ENCODE measurements at regions not wholly inside any gene's neighbourhood (a gene's known extent, or its start where the extent isn't known, plus 50 kb on each side); places are given as distances from the start of the nearest gene placed in this dataset.
"Not testable (repeated sequence)": the region's sequence is repeated elsewhere in the genome, so short reads cannot be mapped to it uniquely, and the experiment has no call there.

DNA sequence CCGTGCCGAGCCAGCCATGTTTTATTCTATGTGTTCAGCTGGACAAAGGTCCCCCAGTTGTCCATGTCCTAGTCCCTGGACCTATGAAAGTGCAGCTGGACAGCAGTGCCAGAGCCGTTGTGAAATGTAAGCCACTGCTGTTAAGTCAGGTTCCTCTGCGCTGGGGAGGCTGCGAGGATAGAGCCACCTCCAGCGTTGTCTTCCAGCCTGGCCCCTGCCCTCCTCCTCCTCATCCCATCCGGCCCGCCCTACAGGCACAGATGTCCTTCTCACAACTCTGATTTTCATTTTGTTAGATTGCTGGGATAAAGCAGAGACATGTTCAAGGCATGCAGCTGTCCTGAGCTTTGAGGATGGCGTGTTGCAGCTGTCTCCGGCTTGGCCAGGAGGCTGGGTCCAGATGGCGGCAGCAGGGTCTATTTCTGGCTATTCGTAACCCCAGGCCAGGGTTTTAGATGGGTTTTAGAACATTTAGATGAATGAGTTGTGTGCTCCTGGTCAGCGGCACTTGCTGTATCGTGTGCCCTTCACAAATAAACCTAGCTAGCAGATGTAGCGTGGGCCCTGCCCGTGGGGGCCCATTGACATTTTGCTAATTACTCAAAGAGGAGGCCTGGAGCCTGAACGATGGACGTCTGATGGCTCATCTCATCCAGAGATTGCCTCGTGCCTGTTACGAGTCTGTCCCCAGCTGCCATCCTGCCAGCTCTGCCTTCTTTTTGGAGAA is 185.7 kb downstream of the LAT start:
- in situ Hi-C loops (cut with MboI; ENCODE audit: low pct_unique_long_range_greater_than_20kb, low sequenced_read_pairs); DNase-seq: not testable (repeated sequence)

DNA sequence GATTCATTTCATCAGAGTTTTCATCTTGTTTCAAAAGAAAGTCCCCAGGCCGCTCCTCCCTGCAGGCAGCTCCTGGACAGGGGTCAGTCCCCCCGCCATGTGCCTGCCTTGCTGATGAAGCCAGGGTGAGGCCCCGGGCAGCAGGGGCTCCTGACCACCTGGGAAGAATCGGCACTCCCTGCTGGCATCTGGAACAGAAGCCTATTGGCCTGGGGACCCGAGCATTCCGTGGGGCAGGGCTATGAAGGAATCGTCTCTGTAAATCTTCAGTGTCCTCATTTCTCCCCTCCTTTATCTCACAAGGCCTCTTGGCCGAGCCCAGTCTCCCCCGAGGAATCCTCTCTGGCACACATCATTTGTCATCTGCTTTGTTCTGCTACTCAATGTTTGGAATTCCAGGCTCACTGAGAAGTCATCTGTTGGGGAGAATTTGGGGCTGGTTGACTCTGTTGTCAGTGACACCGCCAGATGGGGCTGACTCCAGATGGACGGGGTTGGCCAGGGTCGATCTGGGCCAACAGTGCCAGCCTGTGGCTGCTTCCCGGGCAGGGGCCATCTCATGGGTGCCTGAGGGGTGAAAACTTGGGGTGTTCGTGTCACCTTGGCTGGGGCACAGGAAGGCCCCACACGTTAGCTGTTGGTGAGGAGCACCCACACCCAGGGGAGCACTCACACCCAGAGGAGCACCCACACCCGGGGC is 184.6 kb downstream of the LAT start:
- in situ Hi-C loops (cut with MboI; ENCODE audit: low pct_unique_long_range_greater_than_20kb, low sequenced_read_pairs); DNase-seq: not testable (repeated sequence)

DNA sequence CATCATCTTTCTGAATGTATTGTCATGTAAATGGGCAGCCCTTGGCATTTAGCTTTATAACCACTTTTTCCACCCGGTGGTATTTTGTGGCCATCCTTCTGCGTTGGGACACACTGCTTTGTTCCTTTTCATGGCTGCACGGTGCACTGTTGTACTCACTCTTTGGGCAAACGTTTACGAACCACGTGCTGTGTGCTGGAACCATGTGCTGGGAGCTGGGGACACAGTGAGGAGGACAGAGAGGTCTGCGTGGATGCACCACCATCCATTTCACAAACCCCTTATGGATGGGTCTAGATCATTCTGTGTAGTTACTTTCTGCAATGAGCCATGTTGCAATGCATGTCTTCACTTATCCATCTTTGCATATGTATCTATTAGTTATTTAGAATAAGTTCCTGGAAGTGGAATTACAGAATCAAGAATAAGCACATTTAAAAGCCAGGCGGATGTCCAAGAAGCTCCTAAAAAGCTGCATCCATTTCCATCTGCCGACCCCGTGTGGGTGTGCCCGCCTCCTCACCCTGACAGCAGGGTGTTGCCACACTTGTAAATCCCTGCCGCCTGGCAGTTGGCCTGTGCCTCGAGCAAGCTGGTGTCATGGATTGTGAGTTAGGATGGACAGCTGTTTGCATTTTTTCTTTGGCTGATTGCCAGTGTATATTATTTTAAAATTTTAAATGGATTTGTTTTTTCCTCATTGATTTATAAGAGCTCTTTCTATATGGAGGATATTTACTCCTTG is 183.8 kb downstream of the LAT start:
- DNase-seq; in situ Hi-C loops (cut with MboI; ENCODE audit: low pct_unique_long_range_greater_than_20kb, low sequenced_read_pairs): not testable (repeated sequence)

GRCh38 chr16:29164442-29165089 is 179.7 kb downstream of the LAT start:
- in situ Hi-C loops (cut with MboI; ENCODE audit: low pct_unique_long_range_greater_than_20kb, low sequenced_read_pairs); DNase-seq: not testable (repeated sequence)

- in situ Hi-C loops (cut with MboI; ENCODE audit: low pct_unique_long_range_greater_than_20kb, low sequenced_read_pairs); DNase-seq: not testable (repeated sequence)
Measured at GRCh38 chr16:29160171-29160570, 175.3 kb downstream of the LAT start.

DNA sequence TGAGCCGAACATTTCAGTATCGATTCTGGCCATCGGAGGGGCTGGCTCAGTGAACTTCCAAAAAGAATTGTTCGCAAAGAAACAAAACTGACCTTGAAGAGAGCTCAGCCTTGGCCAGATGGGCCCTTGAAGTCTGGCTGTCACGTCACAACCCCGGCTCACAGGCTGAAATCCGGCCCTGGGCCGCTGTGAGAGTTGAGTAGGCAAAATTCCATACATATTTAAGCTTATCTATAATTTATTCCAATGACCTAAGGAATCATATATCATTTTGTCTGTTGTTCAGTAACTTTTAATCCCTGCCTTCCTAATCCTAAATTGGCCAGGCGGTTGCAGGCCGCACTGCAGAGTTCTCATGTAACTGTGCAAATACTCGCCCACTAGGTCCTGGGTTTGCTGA is 174.8 kb downstream of the LAT start:
- DNase-seq; in situ Hi-C loops (cut with MboI; ENCODE audit: low pct_unique_long_range_greater_than_20kb, low sequenced_read_pairs): not testable (repeated sequence)

DNA sequence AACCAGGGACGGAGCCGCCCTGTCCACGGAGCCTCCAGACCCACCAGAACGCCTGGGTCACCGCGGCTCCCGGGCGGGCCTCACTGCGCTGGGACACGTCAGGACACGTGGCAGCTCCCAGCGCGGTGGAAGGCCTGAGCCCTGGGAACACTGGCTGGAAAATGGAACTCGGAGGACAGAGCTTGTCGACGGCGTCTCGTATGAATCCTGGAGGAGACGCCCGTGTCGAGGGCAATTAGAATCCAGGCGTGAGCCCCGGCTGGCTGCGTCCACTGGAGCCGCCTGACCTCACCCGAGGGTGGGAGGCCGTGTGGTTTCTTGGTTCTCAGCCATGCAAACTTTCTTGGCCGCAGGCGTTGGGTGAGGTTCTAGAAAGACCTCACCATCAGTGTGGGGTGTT is 173.9 kb downstream of the LAT start:
- no peak for DNase-seq
- in situ Hi-C loops (cut with MboI; ENCODE audit: low pct_unique_long_range_greater_than_20kb, low sequenced_read_pairs), result no loop called here

GRCh38 chr16:29158031-29158784 is 173.4 kb downstream of the LAT start:
- in situ Hi-C loops (cut with MboI; ENCODE audit: low pct_unique_long_range_greater_than_20kb, low sequenced_read_pairs); DNase-seq: not testable (repeated sequence)

GRCh38 chr16:29157051-29157923 is 172.4 kb downstream of the LAT start:
- in situ Hi-C loops (cut with MboI; ENCODE audit: low pct_unique_long_range_greater_than_20kb, low sequenced_read_pairs), result not testable (repeated sequence)
- DNase-seq, result peak; percentile 67

GRCh38 chr16:29156511-29156910 is 171.7 kb downstream of the LAT start:
- in situ Hi-C loops (cut with MboI; ENCODE audit: low pct_unique_long_range_greater_than_20kb, low sequenced_read_pairs), result no loop called here
- peak; percentile 22 for DNase-seq

DNA sequence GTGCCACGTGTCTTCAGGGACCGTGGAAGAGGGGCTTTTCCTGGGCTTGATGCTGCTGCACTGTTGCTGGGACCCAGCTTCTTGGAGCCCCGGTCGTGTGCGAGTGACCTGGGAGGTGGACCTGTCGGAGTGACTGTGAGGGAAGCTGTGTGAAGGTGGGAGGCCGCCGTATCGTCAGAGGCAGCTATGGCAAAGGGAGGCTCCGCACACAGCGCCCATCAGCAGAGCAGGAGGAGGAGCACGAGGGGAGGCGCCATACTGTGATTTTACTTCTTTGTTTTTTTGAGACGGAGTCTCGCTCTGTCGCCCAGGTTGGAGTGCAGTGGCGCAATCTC is 171.0 kb downstream of the LAT start:
- DNase-seq; in situ Hi-C loops (cut with MboI; ENCODE audit: low pct_unique_long_range_greater_than_20kb, low sequenced_read_pairs): not testable (repeated sequence)

GRCh38 chr16:29155131-29155865 is 170.4 kb downstream of the LAT start:
- DNase-seq; in situ Hi-C loops (cut with MboI; ENCODE audit: low pct_unique_long_range_greater_than_20kb, low sequenced_read_pairs): not testable (repeated sequence)

- no peak for DNase-seq
- in situ Hi-C loops (cut with MboI; ENCODE audit: low pct_unique_long_range_greater_than_20kb, low sequenced_read_pairs), result no loop called here
Measured at GRCh38 chr16:29154676-29155121, 169.8 kb downstream of the LAT start.

GRCh38 chr16:29154088-29154487 is 169.2 kb downstream of the LAT start:
- no peak for DNase-seq
- in situ Hi-C loops (cut with MboI; ENCODE audit: low pct_unique_long_range_greater_than_20kb, low sequenced_read_pairs), result no loop called here

DNA sequence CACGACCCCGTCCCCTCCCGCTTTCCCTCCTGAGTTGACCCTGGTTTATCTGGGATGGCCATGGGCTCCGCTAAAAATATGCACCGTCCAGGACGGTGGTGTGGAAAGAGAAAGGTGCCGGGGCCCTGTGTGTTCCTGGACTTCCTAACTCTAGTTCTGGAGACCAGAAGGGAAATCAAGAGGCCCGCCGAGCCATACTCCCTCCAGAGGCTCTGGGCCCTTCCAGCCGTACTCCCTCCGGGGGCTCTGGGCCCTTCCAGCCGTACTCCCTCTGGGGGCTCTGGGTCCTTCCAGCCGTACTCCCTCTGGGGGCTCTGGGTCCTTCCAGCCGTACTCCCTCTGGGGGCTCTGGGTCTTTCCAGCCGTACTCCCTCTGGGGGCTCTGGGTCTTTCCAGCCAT is 168.5 kb downstream of the LAT start:
- in situ Hi-C loops (cut with MboI; ENCODE audit: low pct_unique_long_range_greater_than_20kb, low sequenced_read_pairs); DNase-seq: not testable (repeated sequence)

- peak; percentile 76 for DNase-seq
- in situ Hi-C loops (cut with MboI; ENCODE audit: low pct_unique_long_range_greater_than_20kb, low sequenced_read_pairs), result not testable (repeated sequence)
Measured at GRCh38 chr16:29152544-29153031, 167.7 kb downstream of the LAT start.

GRCh38 chr16:29151317-29151716 is 166.5 kb downstream of the LAT start:
- DNase-seq, result no peak
- in situ Hi-C loops (cut with MboI; ENCODE audit: low pct_unique_long_range_greater_than_20kb, low sequenced_read_pairs), result no loop called here
